GM20431 (cell line): ENCODE measurements at regions not wholly inside any gene's neighbourhood (a gene's known extent, or its start where the extent isn't known, plus 50 kb on each side); places are given as distances from the start of the nearest gene placed in this dataset.

ENCODE experiments used
- in situ Hi-C: fragments of 300-500 bp; cut with MseI, MboI; formaldehyde crosslinking; loops from one replicate; pipeline ENCODE4 v1.15.0; 2020; ENCODE audit warnings: low sequenced_read_pairs; ENCODE audit not compliant: unreplicated experiment

- in situ Hi-C loops: no loop called here
Observed at GRCh38 chr10:10891124-10892082, 126.3 kb upstream of the CELF2 start.

- in situ Hi-C loops: no loop called here
Observed at GRCh38 chr10:10892290-10892875, 125.3 kb upstream of the CELF2 start.

GRCh38 chr10:10897400-10897799 lies 120.3 kb upstream of the CELF2 start:
- in situ Hi-C loops: no loop called here

DNA sequence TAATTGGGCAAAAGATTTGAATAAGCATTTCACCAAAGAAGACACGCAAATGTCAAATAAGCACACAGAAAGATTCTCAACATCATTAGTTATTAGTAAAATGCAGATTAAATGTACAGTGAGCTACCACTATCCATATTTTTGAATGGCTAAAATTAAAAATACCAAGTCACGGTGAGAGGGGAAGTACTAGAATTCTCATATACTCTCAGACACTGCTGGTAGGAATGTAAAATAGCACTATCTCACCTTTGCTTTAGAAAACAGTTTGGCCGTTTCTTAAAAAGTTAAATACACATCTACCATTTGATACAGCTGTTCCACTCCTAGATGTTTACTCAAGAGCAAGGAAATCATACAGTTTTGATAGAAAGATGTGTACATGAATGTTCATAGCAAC lies 115.8 kb upstream of the CELF2 start:
- in situ Hi-C loops: no loop called here

DNA sequence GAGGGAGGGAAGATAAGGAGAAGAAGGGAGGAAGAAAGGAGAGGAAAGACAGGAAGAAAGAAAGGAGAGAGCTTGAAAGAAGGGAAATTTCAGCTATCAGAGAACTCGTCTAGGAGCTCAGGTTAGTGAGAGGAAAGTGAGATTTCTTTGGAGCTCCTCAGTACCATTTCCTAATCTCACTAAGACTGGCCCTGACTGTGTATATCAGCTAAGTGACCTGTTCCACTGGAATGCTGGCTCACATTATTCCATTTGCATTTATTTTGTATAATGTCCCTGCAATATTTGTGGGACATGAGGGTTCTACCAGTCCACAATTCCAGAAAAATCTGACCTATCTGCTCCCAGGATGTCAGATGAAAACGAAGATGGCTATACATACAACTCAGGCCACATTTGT lies 114.7 kb upstream of the CELF2 start:
- in situ Hi-C loops: no loop called here

DNA sequence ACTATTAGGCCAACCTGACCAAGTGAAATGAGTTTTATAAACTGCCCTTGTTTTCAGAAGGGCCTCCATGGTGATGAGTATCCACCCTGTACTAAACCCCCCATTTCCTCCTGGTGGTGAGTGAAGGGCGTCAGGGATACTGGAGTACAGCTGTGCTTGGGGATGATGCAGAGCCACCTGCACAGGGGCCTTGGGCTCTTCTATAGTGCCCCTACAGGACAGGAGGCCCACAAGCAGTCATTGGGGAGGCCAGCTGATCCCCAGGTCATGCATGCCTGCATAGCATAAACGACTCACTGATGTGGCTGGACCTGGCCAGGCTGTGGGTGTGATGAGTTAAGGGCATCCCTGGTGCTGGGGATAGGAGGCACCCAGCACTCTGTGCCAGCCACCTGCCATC lies 114.1 kb upstream of the CELF2 start:
- in situ Hi-C loops: no loop called here

DNA sequence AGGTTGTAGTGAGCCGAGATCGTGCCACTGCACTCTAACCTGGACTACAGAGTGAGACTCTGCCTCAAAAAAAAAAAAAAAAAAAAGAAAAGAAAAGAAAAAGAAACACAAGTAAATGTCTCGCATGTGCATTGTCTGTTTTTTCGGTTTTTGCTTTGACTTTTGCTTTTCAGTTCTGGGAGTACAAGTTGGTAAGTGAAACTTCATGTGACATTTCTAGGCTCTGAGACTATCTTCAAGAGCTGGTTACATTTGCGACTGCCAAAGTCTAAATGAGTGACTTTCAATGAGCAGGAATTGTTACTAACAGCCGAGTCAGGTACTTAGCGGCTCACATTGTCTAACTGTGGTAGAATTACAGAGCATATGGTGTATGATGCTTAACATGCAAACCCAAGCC lies 107.0 kb upstream of the CELF2 start:
- in situ Hi-C loops: no loop called here

- in situ Hi-C loops: no loop called here
Observed at GRCh38 chr10:10911035-10911434, 106.6 kb upstream of the CELF2 start.

GRCh38 chr10:10911471-10911921 lies 106.2 kb upstream of the CELF2 start:
- in situ Hi-C loops: no loop called here

DNA sequence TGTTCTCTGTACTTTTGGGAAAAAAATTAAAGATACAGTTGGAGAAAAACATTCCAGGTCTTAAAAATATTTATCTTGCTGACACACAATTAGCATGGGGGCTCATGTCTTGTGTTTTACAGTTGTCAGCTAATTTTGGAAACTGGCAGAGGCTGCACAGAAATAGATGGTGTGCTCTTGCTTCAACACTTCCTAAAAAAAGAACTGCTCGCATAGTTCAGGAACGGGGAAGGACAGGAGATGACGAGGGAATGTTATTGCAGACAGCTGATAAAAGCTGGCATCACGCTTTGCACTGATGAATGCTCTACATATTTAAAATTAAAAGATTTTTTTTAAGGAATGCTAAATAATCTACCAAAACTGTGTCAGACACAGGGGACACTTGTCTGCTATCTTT lies 103.5 kb upstream of the CELF2 start:
- in situ Hi-C loops: no loop called here

GRCh38 chr10:10915215-10915614 lies 102.5 kb upstream of the CELF2 start:
- in situ Hi-C loops: no loop called here

DNA sequence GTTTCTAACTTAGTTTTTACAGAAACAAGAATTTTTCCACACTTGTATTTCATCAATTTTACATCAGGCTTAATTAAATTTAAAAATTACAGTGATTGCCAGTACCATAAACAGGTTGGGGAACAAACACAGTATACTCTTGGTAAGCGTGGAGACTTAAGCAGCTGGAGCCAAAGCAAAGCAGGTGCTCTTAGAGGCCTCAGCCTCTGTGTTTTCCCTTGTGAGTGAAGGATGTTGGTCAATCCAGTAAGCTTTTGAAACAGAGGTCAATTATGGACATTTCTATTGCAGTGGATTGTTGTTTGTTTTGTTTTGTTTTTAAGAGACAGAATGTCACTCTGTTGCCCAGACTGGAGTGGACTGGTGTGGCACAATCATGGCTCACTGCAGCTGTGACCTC lies 100.6 kb upstream of the CELF2 start:
- in situ Hi-C loops: no loop called here

DNA sequence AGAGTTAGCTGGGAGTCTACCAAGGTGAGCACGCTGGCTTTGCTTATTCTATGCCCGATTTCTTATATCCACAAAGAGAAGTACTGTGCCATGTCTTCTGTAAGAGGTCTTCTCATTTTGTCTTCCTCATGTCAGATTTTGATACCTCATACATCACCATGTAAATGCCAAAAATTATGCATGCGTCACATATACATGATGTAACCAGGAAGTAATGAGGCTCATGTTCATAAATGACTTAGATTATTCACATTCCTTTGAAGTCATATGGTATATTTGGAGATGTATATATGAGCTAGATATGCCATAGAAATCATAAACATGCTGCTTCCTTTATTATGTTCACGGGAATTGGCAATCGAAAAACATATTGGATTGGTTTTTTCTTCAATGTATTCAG lies 97.7 kb upstream of the CELF2 start:
- in situ Hi-C loops: no loop called here

DNA sequence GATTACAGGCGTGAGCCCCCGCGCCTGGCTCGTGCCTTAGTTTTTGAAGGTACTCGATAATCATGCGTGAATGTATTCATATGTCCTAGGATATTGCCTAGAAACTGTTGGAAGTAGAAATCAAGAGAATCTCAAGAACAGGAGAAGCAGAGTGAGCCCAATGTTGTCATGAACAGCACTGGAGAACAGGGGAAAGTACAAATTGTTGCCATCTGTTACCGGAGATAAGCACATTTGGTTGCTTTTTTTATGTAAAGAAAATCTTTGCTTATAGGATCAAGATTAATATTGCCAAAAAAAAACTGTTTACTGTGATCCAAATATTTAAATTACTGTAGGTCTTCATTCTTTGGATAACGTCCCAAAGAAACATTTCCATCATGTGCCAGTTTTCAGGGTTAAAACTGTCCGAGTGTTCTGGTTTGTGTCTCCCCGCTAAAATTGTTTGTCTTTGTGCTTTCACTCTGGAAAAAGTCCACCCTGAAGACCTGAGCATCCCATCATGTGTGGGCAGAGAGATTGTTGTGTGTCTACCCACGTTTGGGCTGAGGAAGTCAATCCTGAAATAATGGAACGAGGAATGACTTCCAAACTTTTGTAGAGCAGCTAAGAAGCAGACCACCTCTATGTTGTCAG lies 95.7 kb upstream of the CELF2 start:
- in situ Hi-C loops: no loop called here

DNA sequence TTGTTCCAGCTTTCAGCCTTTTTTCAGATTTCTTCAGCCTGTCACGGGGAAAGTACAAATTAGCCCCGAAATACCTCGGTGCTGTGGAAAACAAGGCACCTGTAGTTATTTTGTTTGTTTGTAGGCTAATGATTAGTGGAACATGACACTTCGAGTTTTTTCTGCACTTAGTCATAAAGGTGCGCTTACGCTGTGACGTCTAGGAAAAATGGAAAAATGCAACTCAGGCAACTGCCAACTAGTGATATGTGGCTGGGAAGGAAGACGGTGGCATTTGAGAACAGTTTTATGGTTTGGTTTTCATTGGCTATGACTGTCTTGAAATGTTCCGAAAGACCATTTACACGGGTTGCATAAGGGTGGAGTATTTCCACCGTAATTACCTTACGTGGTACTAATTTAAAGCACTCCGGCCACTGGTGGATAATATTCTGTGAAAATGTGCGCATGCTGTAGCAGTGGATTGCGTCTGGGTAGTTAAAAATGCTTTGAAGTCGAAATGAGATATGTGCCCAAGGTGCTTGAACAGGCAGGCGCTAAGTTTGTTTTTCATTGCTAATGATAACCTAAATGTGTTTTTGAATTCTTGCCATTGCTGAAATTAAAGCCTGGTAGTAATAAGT lies 94.5 kb upstream of the CELF2 start:
- in situ Hi-C loops: no loop called here

DNA sequence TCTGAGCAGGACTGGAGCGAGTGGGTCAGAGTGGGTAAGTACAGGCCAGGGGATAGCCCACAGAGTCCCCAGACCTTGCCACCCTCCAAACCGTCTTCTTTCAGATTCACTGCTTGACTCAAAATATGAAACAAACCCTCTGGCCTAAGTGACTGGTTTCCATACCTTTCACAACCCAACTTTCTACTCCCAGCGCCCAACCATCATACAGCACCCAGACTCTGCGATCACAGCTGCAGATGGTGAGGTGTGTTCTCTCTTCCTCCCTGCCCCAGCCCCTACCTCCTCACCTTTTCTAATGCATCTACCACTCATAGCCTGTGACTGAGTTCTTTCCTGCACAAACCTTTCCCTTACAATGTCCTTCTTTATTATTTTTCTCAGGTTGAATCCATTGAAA lies 92.0 kb upstream of the CELF2 start:
- in situ Hi-C loops: no loop called here

- in situ Hi-C loops: no loop called here
Observed at GRCh38 chr10:10927608-10928007, 90.1 kb upstream of the CELF2 start.

DNA sequence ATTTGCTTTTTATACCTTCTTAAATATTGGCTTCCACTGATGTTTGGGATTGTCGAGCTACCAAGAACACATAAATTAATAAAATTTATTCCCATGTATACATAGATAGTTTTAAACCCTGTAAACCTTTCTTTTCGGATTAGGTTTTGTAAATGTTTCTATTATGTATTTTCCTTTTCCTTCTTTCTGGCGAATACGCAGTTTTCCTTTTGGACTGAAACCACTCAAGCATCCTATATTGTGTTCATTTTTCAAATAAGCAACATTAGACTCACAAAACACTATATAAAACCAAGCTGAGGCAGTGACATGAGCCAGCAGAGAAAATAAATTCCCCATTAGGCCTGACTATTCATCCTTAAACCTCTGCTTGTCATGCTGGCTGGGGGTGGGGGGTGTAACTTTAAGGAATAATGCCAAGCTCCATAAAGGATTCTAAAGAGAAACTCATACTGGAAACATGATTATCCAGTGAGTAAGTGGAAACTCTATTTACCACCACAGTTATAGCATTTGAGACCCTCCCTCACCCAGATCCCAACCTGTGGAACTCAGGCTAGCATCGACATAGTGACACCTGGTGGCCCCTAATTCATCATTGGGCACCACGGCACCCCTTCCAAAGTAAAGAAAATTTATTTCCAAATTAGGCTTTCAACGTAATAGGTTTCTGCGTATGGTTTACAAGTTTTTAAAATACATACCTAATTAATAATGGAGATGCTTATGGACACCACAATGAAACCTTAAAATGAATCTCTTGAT lies 86.5 kb upstream of the CELF2 start:
- in situ Hi-C loops: no loop called here

DNA sequence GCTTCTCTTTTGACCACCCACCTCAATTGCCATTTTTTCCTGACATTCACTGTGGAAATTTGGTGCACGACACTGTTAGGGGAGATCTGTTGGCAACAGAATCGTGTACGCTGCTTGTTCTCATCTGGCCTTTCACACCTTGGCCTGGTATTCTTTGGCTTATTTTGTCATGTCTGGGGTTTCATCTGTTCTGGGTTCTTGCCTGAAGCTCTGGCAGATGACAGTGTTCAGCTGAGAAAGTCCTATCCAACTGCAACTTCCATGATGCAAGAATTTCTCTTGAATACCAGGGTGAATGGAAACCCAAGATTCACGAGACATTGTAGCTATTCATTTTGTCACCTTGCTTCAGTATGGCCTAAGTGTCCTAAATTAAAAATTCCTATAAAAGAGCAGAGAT lies 82.6 kb upstream of the CELF2 start:
- in situ Hi-C loops: no loop called here

GRCh38 chr10:10938676-10939075 lies 79.0 kb upstream of the CELF2 start:
- in situ Hi-C loops: no loop called here
